Stimulated activated CD4-positive, alpha-beta T cell treated with anti-CD3 and anti-CD28 coated beads, Interleukin-12 subunit alpha, Interleukin-12 subunit beta, amount 100 ng/mL, for 48 hours (primary cell): ENCODE measurements at regions not wholly inside any gene's neighbourhood (a gene's known extent, or its start where the extent isn't known, plus 50 kb on each side); places are given as distances from the start of the nearest gene placed in this dataset.
A peak's percentile ranks its signal among the peaks of the same experiment; 100 is the strongest.

ENCODE experiments used
- DNase-seq, 3 donors: peaks; one replicate each; pipeline ENCODE4 v3.0.0-alpha.2; 2020; ENCODE audit warnings: low read depth in 2 of 3, low spot score in 1 of 3

- DNase-seq: no peak
Measured at GRCh38 chr1:62917314-62917713, 133.4 kb downstream of the ATG4C start.

GRCh38 chr1:62917805-62918204 lies 133.9 kb downstream of the ATG4C start:
- DNase-seq: no peak

- no peak for DNase-seq
Measured at GRCh38 chr1:62918700-62919099, 134.8 kb downstream of the ATG4C start.

GRCh38 chr1:62922006-62922405 lies 138.1 kb downstream of the ATG4C start:
- DNase-seq: no peak

- DNase-seq: no peak
Measured at GRCh38 chr1:62924983-62925790, 141.3 kb downstream of the ATG4C start.

GRCh38 chr1:62926681-62927252 lies 142.8 kb downstream of the ATG4C start:
- DNase-seq: no peak

- DNase-seq: no peak
Measured at GRCh38 chr1:62928885-62929284, 145.0 kb downstream of the ATG4C start.

- DNase-seq: no peak
Measured at GRCh38 chr1:62937634-62938296, 153.8 kb downstream of the ATG4C start.

- DNase-seq: no peak
Measured at GRCh38 chr1:62941780-62942179, 157.8 kb downstream of the ATG4C start.

- no peak for DNase-seq
Measured at GRCh38 chr1:62946511-62946910, 162.6 kb downstream of the ATG4C start.

GRCh38 chr1:62951428-62951827 lies 167.5 kb downstream of the ATG4C start:
- DNase-seq: no peak

- no peak for DNase-seq
Measured at GRCh38 chr1:62952596-62952995, 168.7 kb downstream of the ATG4C start.

- no peak for DNase-seq
Measured at GRCh38 chr1:62953633-62954032, 169.7 kb downstream of the ATG4C start.

GRCh38 chr1:62954758-62955157 lies 170.8 kb downstream of the ATG4C start:
- DNase-seq: no peak

GRCh38 chr1:62955666-62956065 lies 171.7 kb downstream of the ATG4C start:
- no peak for DNase-seq

- DNase-seq: no peak
Measured at GRCh38 chr1:62962014-62962812, 178.3 kb downstream of the ATG4C start.

GRCh38 chr1:62962901-62963776 lies 179.2 kb downstream of the ATG4C start:
- DNase-seq: peak; percentile 0 to 11 (median 2)

- no peak for DNase-seq
Measured at GRCh38 chr1:62964141-62964540, 180.2 kb downstream of the ATG4C start.

GRCh38 chr1:62967031-62967430 lies 183.1 kb downstream of the ATG4C start:
- no peak for DNase-seq

GRCh38 chr1:62977366-62977765 lies 193.4 kb downstream of the ATG4C start:
- DNase-seq: no peak

GRCh38 chr1:62978741-62979140 lies 194.8 kb downstream of the ATG4C start:
- DNase-seq: no peak
